ENCODE measurements at regions not wholly inside any gene's neighbourhood (a gene's known extent, or its start where the extent isn't known, plus 50 kb on each side); places are given as distances from the start of the nearest gene placed in this dataset.

- Histone ChIP-seq H3K27ac (ENCODE audit: low read depth, low read length) (no peak overlapping the region), H3K4me3 (ENCODE audit: low read depth in 1 of 2, low read length in 2 of 2) (no peak overlapping the region), H3K9ac (ENCODE audit: low read length) (no peak overlapping the region), H3K4me1 (ENCODE audit: insufficient read depth, low read length) (peaks cover 6% of the 10 kb centered on the region), H3K27me3 (ENCODE audit: control insufficient read depth in 1 of 2, insufficient read depth in 2 of 2, low read length in 2 of 2) (no peaks in the 10 kb centered on the region), H3K36me3 (ENCODE audit: insufficient read depth, low read length) (no peaks in the 10 kb centered on the region), H3K9me3 (ENCODE audit: low read length) (no peaks in the 10 kb centered on the region)
Observed at GRCh38 chr1:60283690-60284089, 210.1 kb upstream of the C1orf87 start.

DNA sequence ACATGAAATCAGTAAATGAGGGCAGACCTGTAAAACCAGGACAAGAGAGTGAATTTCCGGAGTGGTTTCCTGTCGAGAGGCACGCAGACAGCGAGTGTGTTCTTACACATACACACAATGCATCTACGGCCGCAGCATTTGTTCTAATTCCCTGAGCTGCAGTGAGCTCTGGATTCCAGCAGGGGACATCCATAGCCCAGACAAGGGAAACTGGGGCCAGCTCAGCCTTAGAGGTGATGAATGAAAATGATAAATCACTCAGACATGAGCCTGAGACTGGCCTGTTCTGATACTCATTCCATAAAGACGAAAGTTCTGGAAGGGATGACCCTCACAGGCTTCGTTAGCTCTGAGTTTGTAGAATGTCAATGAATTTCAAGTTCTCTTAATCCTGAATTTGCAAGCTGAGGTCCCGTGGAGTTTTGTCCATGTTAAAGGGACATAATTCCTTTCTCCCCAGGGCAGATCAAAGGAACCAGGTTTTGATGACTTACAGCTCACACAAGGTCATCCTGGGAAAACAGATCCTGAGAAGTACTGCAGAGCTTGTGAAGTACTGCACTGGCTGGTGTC is 207.9 kb upstream of the C1orf87 start:
- Histone ChIP-seq H3K4me3 (ENCODE audit: low read depth in 1 of 2, low read length in 2 of 2) (no peak overlapping the region), H3K9me3 (ENCODE audit: low read length) (no peaks in the 10 kb centered on the region), H3K36me3 (ENCODE audit: insufficient read depth, low read length) (no peaks in the 10 kb centered on the region), H3K27ac (ENCODE audit: low read depth, low read length) (no peak overlapping the region), H3K27me3 (ENCODE audit: control insufficient read depth in 1 of 2, insufficient read depth in 2 of 2, low read length in 2 of 2) (no peaks in the 10 kb centered on the region), H3K9ac (ENCODE audit: low read length) (no peak overlapping the region), H3K4me1 (ENCODE audit: insufficient read depth, low read length) (peaks cover 6% of the 10 kb centered on the region)

DNA sequence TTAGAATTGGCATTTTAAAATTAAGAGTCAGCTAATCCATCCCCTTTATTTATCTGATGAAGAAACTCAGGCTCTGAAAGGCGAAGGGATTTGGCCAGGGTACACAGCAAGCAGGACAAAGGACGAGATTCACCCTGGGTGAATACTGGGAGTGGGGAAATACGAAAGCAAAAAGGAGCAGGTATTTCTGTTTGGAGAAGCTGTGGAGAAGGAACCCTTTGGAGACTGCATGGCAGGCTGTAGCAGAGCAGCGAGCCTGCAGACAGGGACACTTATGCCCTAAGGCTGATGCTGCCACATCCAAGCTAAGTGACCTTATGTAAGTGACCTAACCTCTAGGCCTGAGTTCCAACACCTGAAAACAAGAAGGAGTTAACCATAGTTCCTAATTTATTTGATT is 207.2 kb upstream of the C1orf87 start:
- peaks cover 6% of the 10 kb centered on the region for H3K4me1 ChIP-seq (ENCODE audit: insufficient read depth, low read length)
- H3K27me3 ChIP-seq (ENCODE audit: control insufficient read depth in 1 of 2, insufficient read depth in 2 of 2, low read length in 2 of 2): no peaks in the 10 kb centered on the region
- H3K9ac ChIP-seq (ENCODE audit: low read length): no peak overlapping the region
- H3K9me3 ChIP-seq (ENCODE audit: low read length): no peaks in the 10 kb centered on the region
- H3K4me3 ChIP-seq (ENCODE audit: low read depth in 1 of 2, low read length in 2 of 2): no peak overlapping the region
- no peaks in the 10 kb centered on the region for H3K36me3 ChIP-seq (ENCODE audit: insufficient read depth, low read length)
- no peak overlapping the region for H3K27ac ChIP-seq (ENCODE audit: low read depth, low read length)

DNA sequence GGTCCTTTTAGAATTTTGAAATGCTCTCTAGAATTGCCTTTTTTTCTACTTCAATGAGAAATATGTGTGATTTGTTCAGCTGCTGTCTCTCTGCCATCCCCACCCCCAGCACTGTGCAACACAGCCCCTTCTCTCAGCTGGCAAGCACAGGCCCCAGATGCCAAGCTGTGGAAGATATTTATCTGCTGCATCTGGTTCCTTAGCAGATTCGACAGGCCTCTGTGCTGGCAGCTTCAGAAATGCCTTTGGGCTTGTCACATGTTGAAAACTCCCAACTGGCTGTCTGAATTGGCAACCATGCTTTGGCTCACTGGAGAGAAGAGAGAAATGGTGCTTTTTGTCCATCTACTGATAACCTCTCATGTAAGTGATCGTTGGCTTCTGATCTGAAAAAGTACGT is 206.7 kb upstream of the C1orf87 start:
- Histone ChIP-seq H3K36me3 (ENCODE audit: insufficient read depth, low read length) (no peaks in the 10 kb centered on the region), H3K4me3 (ENCODE audit: low read depth in 1 of 2, low read length in 2 of 2) (no peak overlapping the region), H3K9ac (ENCODE audit: low read length) (no peak overlapping the region), H3K4me1 (ENCODE audit: insufficient read depth, low read length) (peaks cover 6% of the 10 kb centered on the region), H3K27ac (ENCODE audit: low read depth, low read length) (no peak overlapping the region), H3K27me3 (ENCODE audit: control insufficient read depth in 1 of 2, insufficient read depth in 2 of 2, low read length in 2 of 2) (no peaks in the 10 kb centered on the region), H3K9me3 (ENCODE audit: low read length) (no peaks in the 10 kb centered on the region)

DNA sequence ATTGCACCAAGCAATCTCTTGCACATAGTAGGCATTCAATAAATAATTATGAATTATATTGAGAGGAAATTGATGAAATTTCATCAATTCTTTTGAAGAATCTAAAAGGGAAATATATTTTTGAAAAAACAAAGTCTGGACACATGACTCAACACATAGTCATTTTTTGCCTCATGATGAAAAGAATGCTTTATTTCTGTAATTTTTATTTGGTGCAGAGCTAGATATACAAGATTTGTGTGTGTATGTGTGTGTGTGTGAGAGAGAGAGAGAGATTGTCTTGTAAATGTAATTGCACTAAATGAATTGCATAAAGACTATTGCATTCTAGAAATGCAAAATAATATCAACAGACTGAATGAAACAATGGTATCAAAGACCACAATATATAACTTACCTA is 206.2 kb upstream of the C1orf87 start:
- no peaks in the 10 kb centered on the region for H3K9me3 ChIP-seq (ENCODE audit: low read length)
- no peak overlapping the region for H3K4me3 ChIP-seq (ENCODE audit: low read depth in 1 of 2, low read length in 2 of 2)
- H3K27me3 ChIP-seq (ENCODE audit: control insufficient read depth in 1 of 2, insufficient read depth in 2 of 2, low read length in 2 of 2): no peaks in the 10 kb centered on the region
- H3K27ac ChIP-seq (ENCODE audit: low read depth, low read length): no peak overlapping the region
- no peaks in the 10 kb centered on the region for H3K36me3 ChIP-seq (ENCODE audit: insufficient read depth, low read length)
- H3K9ac ChIP-seq (ENCODE audit: low read length): no peak overlapping the region
- peaks cover 6% of the 10 kb centered on the region for H3K4me1 ChIP-seq (ENCODE audit: insufficient read depth, low read length)

GRCh38 chr1:60277269-60277668 is 203.7 kb upstream of the C1orf87 start:
- Histone ChIP-seq H3K9ac (ENCODE audit: low read length) (no peak overlapping the region), H3K27me3 (ENCODE audit: control insufficient read depth in 1 of 2, insufficient read depth in 2 of 2, low read length in 2 of 2) (no peaks in the 10 kb centered on the region), H3K9me3 (ENCODE audit: low read length) (no peaks in the 10 kb centered on the region), H3K4me1 (ENCODE audit: insufficient read depth, low read length) (peaks cover 6% of the 10 kb centered on the region), H3K27ac (ENCODE audit: low read depth, low read length) (no peak overlapping the region), H3K36me3 (ENCODE audit: insufficient read depth, low read length) (no peaks in the 10 kb centered on the region), H3K4me3 (ENCODE audit: low read depth in 1 of 2, low read length in 2 of 2) (no peak overlapping the region)

DNA sequence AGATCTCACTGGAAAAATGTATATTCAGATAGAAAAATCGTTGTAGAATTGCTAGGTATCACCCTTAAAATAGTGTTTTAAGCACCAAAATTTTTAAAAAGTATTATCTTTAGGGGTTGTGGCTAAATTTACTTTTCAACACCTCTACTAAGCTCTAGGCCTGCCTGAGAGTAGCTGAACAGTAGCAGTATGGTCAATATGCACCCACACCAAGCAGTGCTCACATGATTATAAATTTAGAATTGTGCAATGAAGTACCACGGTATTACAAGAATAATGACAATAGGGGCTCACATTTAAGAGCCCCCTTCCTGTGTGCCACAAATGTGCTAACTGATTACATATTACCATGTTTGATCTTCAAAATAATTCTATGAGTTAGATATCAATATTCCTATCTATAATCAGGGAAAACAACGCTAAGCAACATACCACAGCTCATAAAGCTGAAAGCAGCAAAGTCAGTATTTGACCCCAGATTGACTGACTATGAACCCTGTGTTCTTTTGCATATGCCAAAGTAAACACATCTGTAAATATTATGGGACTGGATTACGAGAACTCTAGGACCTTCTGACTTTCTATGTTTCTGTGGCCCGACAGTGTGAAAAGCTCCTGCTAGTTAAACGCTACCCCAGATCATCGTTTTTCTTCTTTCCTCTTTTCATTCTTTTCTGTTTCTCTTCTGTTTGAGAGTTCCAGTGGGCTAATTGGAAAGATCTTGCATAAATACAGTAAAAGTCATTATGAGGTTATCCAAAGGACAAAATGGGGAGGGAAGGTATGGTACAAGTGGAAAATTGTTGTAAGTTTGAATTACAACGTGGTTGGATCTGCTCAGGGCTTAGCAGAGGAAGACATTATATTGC is 201.1 kb upstream of the C1orf87 start:
- no peaks in the 10 kb centered on the region for H3K9me3 ChIP-seq (ENCODE audit: low read length)
- no peak overlapping the region for H3K9ac ChIP-seq (ENCODE audit: low read length)
- H3K27ac ChIP-seq (ENCODE audit: low read depth, low read length): no peak overlapping the region
- H3K36me3 ChIP-seq (ENCODE audit: insufficient read depth, low read length): no peaks in the 10 kb centered on the region
- no peaks in the 10 kb centered on the region for H3K27me3 ChIP-seq (ENCODE audit: control insufficient read depth in 1 of 2, insufficient read depth in 2 of 2, low read length in 2 of 2)
- no peaks in the 10 kb centered on the region for H3K4me1 ChIP-seq (ENCODE audit: insufficient read depth, low read length)
- H3K4me3 ChIP-seq (ENCODE audit: low read depth in 1 of 2, low read length in 2 of 2): no peak overlapping the region

- Histone ChIP-seq H3K4me3 (ENCODE audit: low read depth in 1 of 2, low read length in 2 of 2) (no peak overlapping the region), H3K9ac (ENCODE audit: low read length) (no peak overlapping the region), H3K27ac (ENCODE audit: low read depth, low read length) (no peak overlapping the region), H3K27me3 (ENCODE audit: control insufficient read depth in 1 of 2, insufficient read depth in 2 of 2, low read length in 2 of 2) (no peaks in the 10 kb centered on the region), H3K36me3 (ENCODE audit: insufficient read depth, low read length) (no peaks in the 10 kb centered on the region), H3K9me3 (ENCODE audit: low read length) (no peaks in the 10 kb centered on the region), H3K4me1 (ENCODE audit: insufficient read depth, low read length) (no peaks in the 10 kb centered on the region)
Observed at GRCh38 chr1:60273185-60273584, 199.6 kb upstream of the C1orf87 start.

- no peaks in the 10 kb centered on the region for H3K4me1 ChIP-seq (ENCODE audit: insufficient read depth, low read length)
- no peak overlapping the region for H3K27ac ChIP-seq (ENCODE audit: low read depth, low read length)
- no peaks in the 10 kb centered on the region for H3K9me3 ChIP-seq (ENCODE audit: low read length)
- H3K4me3 ChIP-seq (ENCODE audit: low read depth in 1 of 2, low read length in 2 of 2): no peak overlapping the region
- no peaks in the 10 kb centered on the region for H3K27me3 ChIP-seq (ENCODE audit: control insufficient read depth in 1 of 2, insufficient read depth in 2 of 2, low read length in 2 of 2)
- no peaks in the 10 kb centered on the region for H3K36me3 ChIP-seq (ENCODE audit: insufficient read depth, low read length)
- no peak overlapping the region for H3K9ac ChIP-seq (ENCODE audit: low read length)
Observed at GRCh38 chr1:60271041-60271440, 197.5 kb upstream of the C1orf87 start.

DNA sequence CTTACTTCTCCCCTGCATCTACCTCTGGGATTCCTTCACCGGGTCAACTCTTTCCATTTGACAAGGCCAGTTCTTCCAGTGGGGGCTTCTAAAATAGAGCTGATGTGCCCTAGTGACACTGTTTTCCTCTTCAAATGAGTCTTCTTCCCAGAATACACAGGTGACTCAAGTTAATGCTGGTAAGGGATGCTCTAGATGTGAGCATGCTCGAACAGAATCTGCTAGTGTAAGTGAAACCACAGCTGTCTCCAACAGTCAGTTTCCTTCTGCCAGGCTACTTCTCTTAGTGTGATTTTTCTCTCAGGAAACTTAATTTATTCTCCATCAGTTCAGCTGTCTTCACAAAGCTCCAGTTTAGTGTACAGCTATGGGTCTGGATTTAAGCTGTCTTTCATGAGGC is 194.9 kb upstream of the C1orf87 start:
- H3K27me3 ChIP-seq (ENCODE audit: control insufficient read depth in 1 of 2, insufficient read depth in 2 of 2, low read length in 2 of 2): no peaks in the 10 kb centered on the region
- no peaks in the 10 kb centered on the region for H3K9me3 ChIP-seq (ENCODE audit: low read length)
- H3K9ac ChIP-seq (ENCODE audit: low read length): no peak overlapping the region
- no peak overlapping the region for H3K27ac ChIP-seq (ENCODE audit: low read depth, low read length)
- H3K4me3 ChIP-seq (ENCODE audit: low read depth in 1 of 2, low read length in 2 of 2): no peak overlapping the region
- H3K4me1 ChIP-seq (ENCODE audit: insufficient read depth, low read length): no peaks in the 10 kb centered on the region
- no peaks in the 10 kb centered on the region for H3K36me3 ChIP-seq (ENCODE audit: insufficient read depth, low read length)

- no peaks in the 10 kb centered on the region for H3K27me3 ChIP-seq (ENCODE audit: control insufficient read depth in 1 of 2, insufficient read depth in 2 of 2, low read length in 2 of 2)
- H3K36me3 ChIP-seq (ENCODE audit: insufficient read depth, low read length): no peaks in the 10 kb centered on the region
- no peaks in the 10 kb centered on the region for H3K4me1 ChIP-seq (ENCODE audit: insufficient read depth, low read length)
- no peak overlapping the region for H3K27ac ChIP-seq (ENCODE audit: low read depth, low read length)
- no peaks in the 10 kb centered on the region for H3K9me3 ChIP-seq (ENCODE audit: low read length)
- no peak overlapping the region for H3K4me3 ChIP-seq (ENCODE audit: low read depth in 1 of 2, low read length in 2 of 2)
- no peak overlapping the region for H3K9ac ChIP-seq (ENCODE audit: low read length)
Observed at GRCh38 chr1:60265560-60266535, 192.3 kb upstream of the C1orf87 start.
